Activated naive CD4-positive, alpha-beta T cell (primary cell): ENCODE measurements at regions not wholly inside any gene's neighbourhood (a gene's known extent, or its start where the extent isn't known, plus 50 kb on each side); places are given as distances from the start of the nearest gene placed in this dataset.
"Not testable (repeated sequence)": the region's sequence is repeated elsewhere in the genome, so short reads cannot be mapped to it uniquely, and the experiment has no call there.

Experiments used
- DNase-seq, 4 experiments: peaks; one replicate each; lab custom pipeline; 2025; lab: John Stamatoyannopoulos, UW

- no peak for DNase-seq
These were observed 931.2 kb downstream of the AACS start for GRCh38 chr12:125996443-125996842.

- DNase-seq, result no peak
These were observed 934.4 kb downstream of the AACS start for GRCh38 chr12:125999628-126000027.

DNA sequence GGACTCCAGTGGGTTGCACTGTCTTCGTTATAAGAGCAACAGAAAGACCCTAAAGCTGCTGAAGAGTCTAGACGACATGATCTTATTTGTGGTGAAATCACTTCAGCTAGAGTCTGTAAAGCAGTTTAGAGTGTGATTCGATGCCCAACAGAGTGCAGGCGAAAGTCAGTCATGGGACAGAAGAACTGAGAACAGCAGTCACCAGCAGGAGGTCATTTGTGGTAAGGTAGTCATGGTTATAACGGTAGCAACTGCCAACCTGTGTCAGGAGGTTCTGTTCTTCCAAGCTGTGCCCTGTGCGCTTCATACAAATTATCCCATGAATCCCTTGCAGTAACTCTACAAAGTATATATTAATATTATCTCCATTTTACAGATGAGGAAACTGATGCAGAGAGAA, 954.1 kb downstream of the AACS start:
- no peak for DNase-seq

DNA sequence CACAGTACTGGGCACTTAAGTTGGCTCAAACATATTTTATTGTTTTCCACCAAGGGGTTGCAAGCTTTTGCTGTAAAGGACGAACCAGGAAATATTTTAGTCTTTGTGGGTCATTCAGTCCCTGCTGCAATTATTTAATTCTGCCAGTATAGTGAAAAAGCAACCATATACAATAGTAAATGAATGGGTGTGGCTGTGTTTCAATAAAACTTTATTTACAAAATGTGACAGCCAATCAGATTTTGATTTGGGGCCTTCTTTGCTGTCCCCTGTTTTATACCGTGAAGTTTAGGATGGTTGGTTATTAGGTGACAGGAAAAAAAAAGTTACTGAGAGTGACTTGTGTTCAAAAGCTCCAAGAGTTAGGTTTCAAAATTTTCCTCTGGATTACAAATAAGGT, 956.4 kb downstream of the AACS start:
- no peak for DNase-seq

DNA sequence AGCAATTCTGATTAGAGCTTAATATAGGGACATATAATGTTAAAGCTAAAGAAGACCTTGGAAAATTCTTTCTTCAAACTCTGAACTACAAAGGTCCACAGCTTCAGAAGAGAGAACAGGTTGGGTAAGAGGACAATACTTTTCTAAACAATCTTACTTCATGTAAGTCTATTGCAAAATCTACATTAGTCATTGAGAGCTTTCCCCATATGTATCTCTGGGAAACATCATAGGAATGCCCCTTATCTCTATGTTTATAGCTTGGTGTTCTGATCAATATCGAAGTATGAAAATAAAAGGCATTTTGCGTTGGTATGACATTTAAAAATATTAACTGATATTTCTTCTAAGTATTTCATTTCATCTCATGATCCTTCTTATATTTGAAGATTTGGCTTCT, 962.6 kb downstream of the AACS start:
- DNase-seq, result no peak

- DNase-seq, result no peak
These were observed 965.3 kb downstream of the AACS start for GRCh38 chr12:126030573-126030972.

GRCh38 chr12:126033751-126034150, 968.5 kb downstream of the AACS start:
- no peak for DNase-seq

DNA sequence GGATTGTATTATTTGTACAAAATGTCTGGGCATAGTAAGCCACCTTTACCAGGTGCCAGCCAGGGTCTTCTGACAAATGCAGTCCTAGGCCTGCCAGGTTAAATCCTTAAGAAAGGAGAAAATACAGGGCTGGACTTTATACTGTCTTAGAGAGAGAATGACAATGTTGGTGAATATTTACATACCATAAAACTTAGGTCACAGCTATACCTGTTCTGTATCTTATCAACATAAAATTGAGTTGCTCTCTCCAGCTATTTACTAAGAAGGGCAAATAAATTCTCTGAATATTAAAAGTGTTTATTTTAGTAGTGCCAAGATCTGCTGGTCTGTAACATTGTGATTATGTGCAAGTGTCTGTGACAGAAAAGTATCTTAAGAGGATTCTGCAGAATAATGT, 971.1 kb downstream of the AACS start:
- DNase-seq, result no peak

- no peak for DNase-seq
These were observed 973.2 kb downstream of the AACS start for GRCh38 chr12:126038434-126038833.

DNA sequence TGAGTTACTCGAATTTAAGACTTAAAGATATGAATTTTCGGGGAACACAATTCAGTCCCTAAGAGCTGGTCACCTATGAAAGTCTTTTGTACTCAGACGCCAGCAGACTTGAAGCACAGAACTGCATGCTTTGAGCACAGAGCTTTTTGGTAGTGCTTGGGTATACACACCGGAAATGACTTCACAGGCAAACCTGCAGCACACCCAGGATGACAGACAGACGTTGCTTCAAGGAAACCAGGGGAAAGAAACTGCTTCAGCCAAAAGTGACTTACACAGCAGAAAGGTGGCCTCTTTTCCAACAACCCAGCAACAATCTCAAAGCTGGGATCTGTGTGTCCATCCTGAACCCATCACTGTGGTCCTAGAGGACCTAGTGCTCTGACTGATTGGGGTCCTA, 975.1 kb downstream of the AACS start:
- no peak for DNase-seq

GRCh38 chr12:126042286-126042685, 977.1 kb downstream of the AACS start:
- DNase-seq, result no peak

DNA sequence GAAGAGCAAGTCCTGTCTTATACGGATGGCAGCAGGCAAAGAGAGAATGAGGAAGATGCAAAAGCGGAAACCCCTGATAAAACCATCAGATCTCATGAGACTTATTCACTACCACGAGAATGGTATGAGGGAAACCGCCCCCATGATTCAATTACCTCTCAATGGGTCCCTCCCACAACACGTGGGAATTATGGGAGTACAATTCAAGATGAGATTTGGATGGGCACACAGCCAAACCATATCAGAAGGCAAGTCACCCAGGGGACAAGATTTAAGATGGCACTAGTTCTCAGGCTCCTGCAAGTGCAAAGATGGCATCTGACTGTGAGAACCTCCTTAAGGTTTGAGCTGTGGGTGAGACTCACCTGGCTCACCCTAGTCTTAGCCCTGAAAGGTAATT, 984.3 kb downstream of the AACS start:
- DNase-seq, result not testable (repeated sequence)

DNA sequence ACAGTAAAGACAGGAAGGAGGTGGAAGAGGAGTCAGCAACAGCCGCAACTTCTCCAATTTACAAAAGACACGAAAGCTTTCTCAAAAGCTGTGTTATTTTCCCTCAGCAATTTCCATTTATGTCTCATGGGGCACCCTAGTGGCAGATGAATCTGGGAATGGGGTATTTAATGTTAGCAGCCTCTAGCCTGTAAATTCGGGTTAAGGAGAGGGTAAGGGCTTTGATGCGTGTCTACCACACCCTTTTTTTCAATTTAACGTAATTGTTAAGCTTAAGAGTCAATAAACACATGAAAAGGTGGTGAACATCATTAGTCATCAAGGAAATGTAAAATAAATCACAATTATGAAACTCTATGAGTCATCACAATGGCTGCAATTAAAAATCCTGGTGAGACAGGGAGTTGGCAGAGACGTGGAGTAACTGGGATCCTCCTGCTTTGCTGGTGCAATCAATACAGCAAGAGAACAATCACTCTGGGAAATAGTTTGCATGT, 986.4 kb downstream of the AACS start:
- DNase-seq, result no peak

GRCh38 chr12:126055521-126055920, 990.3 kb downstream of the AACS start:
- DNase-seq, result no peak

- no peak for DNase-seq
These were observed 996.5 kb downstream of the AACS start for GRCh38 chr12:126061777-126062176.

DNA sequence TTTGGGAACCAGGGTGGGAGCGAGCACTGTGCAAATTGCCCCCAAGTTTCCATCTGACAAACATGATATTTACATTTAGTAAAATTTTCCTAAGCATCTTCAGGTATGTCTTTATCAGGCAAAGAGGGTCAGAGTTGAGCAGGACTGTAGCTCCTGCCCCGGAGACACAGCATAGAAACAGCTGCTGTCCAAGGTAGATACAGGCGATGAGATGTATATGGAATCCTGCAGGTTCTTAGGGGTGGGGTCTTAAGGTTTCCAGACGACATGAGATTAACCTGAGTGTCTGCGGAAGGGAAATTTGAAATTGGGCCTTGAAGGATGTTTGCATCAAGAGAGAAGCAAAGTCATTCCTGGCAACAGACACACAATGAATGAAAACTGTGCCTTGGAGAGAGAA, 998.8 kb downstream of the AACS start:
- DNase-seq, result no peak

GRCh38 chr12:126067626-126068329, 1002.5 kb downstream of the AACS start:
- no peak for DNase-seq

DNA sequence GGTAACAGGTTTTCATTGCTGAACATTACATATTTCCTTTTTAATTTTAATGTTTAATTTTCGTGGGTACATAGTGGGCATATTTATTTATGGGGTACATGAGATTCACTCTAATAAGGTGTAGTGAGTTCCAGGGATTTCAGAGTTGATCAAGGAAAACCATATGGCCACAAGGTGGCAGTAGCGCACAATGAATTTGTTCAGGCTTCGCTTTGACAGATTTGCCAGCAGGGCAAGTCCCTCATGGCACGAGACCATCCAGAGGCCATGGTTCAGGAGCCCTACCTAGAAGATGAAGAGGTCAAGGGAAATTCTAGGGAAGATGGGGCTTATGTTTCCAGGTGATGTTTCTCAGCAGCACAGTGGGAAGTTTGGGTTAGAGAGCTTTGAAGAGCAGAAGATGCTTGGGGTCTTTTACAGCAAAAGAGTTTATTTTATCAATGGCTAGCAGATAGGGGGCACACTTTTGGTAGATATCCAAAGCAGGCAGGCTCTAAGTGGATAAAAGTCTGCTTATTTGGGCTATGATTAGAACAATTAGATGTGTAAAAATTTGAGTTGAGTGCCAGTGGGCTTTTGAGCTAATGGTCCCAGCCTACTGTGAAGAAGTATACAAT, 1004.4 kb downstream of the AACS start:
- DNase-seq, result peak in 2 of 4 experiments; percentile 3

DNA sequence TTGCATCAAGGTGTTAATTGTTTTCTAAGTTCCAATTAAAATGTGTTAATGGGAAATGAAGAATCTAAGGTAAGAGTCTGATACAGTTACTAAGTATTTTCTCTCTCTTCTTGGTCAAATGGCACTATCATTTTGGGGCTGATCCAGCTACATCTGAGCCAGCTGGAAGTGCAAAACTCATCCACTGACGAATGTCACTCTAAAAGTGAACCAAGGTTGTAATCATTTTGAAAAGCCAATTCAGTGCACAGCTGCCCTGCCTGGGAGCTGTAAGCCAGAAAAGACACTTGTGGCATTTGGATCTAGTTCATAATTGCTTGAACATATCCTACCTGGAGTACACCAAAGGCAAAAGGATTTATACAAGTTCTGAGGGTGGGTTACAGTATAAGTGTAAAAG, 1011.3 kb downstream of the AACS start:
- DNase-seq, result no peak

DNA sequence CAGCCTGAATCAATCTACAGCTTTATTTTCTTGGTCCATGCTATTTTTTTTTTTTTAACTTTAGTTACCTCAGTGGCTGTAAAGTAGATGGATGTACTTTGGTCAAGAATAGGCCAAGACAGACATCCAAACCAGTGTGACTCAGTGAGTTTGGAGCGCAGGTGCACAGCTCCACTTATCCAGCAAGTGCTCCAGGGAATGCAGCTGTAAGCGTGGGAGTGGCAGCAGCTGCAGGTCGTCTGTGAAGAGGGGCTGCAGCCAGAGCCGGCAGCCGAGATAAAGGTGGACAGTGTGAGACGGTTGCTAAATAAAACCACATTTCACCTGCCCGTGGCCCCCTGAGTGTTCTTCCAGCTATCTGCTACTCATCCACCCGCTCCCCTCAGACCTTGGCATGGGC, 1018.7 kb downstream of the AACS start:
- DNase-seq, result no peak

DNA sequence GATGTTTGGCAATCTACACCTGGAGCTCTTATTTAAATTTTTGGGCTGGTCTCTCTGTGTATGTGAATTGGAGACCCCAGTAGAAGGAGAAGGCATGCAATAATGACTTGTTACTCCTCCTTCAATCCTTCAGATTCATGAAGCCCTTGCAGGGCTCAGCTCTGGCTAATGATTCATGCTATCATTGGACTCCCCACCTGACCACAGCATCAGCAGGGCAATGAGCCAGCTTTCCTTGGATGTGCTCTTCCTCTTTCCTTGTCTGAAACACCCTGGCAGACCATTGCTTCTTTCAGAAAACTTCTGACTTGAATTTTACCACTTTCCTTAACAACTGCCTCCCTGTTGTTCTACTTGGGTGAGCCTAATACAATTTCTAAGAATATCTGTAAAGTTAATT, 1019.2 kb downstream of the AACS start:
- no peak for DNase-seq

DNA sequence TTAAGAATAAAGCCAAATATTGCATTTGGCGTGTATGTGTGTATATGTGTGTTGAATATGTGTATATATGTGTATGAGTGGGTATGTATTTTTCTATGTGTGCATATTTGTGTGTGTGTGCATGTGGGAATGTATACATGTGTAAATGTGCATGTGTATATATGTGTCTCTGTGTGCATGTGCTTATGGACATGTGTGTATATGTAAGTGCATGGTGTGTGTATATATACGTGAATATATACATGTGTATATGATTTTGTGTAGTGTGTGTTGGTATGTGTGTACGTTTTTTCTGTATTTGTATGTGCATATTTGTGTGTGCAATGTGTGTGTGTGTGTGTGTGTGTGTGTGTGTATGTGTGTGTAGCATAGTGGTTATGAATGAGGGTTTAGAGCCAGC, 1021.0 kb downstream of the AACS start:
- no peak for DNase-seq

DNA sequence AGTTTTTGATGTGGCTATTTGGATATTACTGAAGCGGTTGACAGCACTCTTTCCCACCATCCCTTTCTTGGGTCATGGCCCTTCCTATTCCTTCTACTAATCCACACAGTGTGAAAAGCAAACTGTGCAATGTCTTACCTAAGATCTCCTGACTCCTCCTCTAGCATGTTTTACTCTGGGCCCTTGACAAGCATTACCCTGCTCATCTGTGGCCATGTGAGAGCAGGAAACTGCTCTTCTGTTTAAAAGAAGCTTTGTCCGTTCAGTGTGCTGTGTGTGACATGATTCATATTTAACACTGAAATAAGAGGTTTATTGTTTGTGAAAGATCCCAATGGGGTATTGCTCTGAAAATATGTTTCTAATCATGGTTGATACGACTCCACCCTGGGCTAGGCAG, 1022.5 kb downstream of the AACS start:
- DNase-seq, result no peak

- DNase-seq, result no peak
These were observed 1028.7 kb downstream of the AACS start for GRCh38 chr12:126093908-126094307.
